DND-41 (cell line): ENCODE measurements at regions not wholly inside any gene's neighbourhood (a gene's known extent, or its start where the extent isn't known, plus 50 kb on each side); places are given as distances from the start of the nearest gene placed in this dataset.

Source experiments
- EZH2 ChIP-seq: IDR thresholded peaks from 3 replicates; pipeline ENCODE4 v1.6.1; 2012; ENCODE audit warnings: borderline replicate concordance, low read depth, mild to moderate bottlenecking, moderate library complexity, low read length, inconsistent platforms; ENCODE audit not compliant: severe bottlenecking
- TF ChIP-seq, protein P1 (sequence below): IDR thresholded peaks from 2 replicates; pipeline ENCODE4 v1.5.1; 2012; ENCODE audit warnings: borderline replicate concordance, low read length, moderate library complexity, mild to moderate bottlenecking; ENCODE audit not compliant: poor library complexity, severe bottlenecking; ENCODE audit errors: extremely low read depth

DNA sequence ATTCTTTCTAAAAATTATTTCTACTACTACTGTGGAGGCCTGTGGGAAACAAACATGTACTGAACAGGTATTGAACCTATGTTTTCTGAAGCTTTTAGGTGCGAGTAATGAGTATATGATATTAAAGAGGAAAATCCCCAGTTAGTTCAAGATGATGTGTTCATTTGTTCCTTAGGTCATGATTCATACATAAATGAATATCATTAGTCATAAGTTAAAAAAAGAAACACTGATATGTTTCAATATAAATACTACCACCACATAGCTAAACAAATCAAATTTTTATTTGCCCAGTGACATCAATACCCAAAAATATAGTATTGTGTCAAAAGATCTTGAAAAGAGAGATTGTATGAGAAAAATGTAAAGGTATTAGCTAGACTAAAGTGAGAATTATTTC lies 210.7 kb upstream of the GNAI1 start:
- TF ChIP-seq, protein P1, sequence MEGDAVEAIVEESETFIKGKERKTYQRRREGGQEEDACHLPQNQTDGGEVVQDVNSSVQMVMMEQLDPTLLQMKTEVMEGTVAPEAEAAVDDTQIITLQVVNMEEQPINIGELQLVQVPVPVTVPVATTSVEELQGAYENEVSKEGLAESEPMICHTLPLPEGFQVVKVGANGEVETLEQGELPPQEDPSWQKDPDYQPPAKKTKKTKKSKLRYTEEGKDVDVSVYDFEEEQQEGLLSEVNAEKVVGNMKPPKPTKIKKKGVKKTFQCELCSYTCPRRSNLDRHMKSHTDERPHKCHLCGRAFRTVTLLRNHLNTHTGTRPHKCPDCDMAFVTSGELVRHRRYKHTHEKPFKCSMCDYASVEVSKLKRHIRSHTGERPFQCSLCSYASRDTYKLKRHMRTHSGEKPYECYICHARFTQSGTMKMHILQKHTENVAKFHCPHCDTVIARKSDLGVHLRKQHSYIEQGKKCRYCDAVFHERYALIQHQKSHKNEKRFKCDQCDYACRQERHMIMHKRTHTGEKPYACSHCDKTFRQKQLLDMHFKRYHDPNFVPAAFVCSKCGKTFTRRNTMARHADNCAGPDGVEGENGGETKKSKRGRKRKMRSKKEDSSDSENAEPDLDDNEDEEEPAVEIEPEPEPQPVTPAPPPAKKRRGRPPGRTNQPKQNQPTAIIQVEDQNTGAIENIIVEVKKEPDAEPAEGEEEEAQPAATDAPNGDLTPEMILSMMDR: no peak
- TF ChIP-seq EZH2: no peak
